HG03439 (cell line): ENCODE measurements at regions not wholly inside any gene's neighbourhood (a gene's known extent, or its start where the extent isn't known, plus 50 kb on each side); places are given as distances from the start of the nearest gene placed in this dataset.
"Not testable (repeated sequence)": the region's sequence is repeated elsewhere in the genome, so short reads cannot be mapped to it uniquely, and the experiment has no call there.

Source experiments
- ATAC-seq: cut with Tn5 transposase; IDR thresholded peaks from one replicate; pipeline ENCODE4 v1.9.1; 2021; ENCODE audit warnings: mild to moderate bottlenecking, moderate library complexity; ENCODE audit not compliant: unreplicated experiment

GRCh38 chr20:30295396-30295795 lies 962.1 kb upstream of the DEFB115 start:
- ATAC-seq: not testable (repeated sequence)

GRCh38 chr20:30295967-30296366 lies 961.5 kb upstream of the DEFB115 start:
- ATAC-seq: not testable (repeated sequence)

- ATAC-seq: not testable (repeated sequence)
These were observed 959.4 kb upstream of the DEFB115 start for GRCh38 chr20:30297878-30298595.

GRCh38 chr20:30300220-30300642 lies 957.2 kb upstream of the DEFB115 start:
- ATAC-seq: not testable (repeated sequence)

- not testable (repeated sequence) for ATAC-seq
These were observed 954.7 kb upstream of the DEFB115 start for GRCh38 chr20:30302786-30303185.

- not testable (repeated sequence) for ATAC-seq
These were observed 947.5 kb upstream of the DEFB115 start for GRCh38 chr20:30309938-30310337.

GRCh38 chr20:30310385-30310784 lies 947.1 kb upstream of the DEFB115 start:
- not testable (repeated sequence) for ATAC-seq

- not testable (repeated sequence) for ATAC-seq
These were observed 945.2 kb upstream of the DEFB115 start for GRCh38 chr20:30312220-30312619.

GRCh38 chr20:30313660-30314059 lies 943.8 kb upstream of the DEFB115 start:
- ATAC-seq: not testable (repeated sequence)

- ATAC-seq: not testable (repeated sequence)
These were observed 941.4 kb upstream of the DEFB115 start for GRCh38 chr20:30316063-30316462.

GRCh38 chr20:30316532-30317299 lies 940.7 kb upstream of the DEFB115 start:
- not testable (repeated sequence) for ATAC-seq

GRCh38 chr20:30333744-30334143 lies 923.7 kb upstream of the DEFB115 start:
- ATAC-seq: not testable (repeated sequence)

- ATAC-seq: not testable (repeated sequence)
These were observed 919.9 kb upstream of the DEFB115 start for GRCh38 chr20:30337556-30337955.

GRCh38 chr20:30348932-30349331 lies 908.5 kb upstream of the DEFB115 start:
- ATAC-seq: not testable (repeated sequence)

- ATAC-seq: not testable (repeated sequence)
These were observed 900.5 kb upstream of the DEFB115 start for GRCh38 chr20:30356854-30357467.

GRCh38 chr20:30361756-30362155 lies 895.7 kb upstream of the DEFB115 start:
- ATAC-seq: not testable (repeated sequence)

- not testable (repeated sequence) for ATAC-seq
These were observed 881.1 kb upstream of the DEFB115 start for GRCh38 chr20:30376430-30376766.

GRCh38 chr20:30376767-30377658 lies 880.5 kb upstream of the DEFB115 start:
- ATAC-seq: peak; percentile 96

- ATAC-seq: not testable (repeated sequence)
These were observed 879.1 kb upstream of the DEFB115 start for GRCh38 chr20:30378317-30378716.

- not testable (repeated sequence) for ATAC-seq
These were observed 878.7 kb upstream of the DEFB115 start for GRCh38 chr20:30378721-30379120.
